ENCODE measurements at regions not wholly inside any gene's neighbourhood (a gene's known extent, or its start where the extent isn't known, plus 50 kb on each side); places are given as distances from the start of the nearest gene placed in this dataset.

GRCh38 chr2:107625982-107626381 is 200.7 kb upstream of the RGPD4 start:
- Histone ChIP-seq H3K4me3 (ENCODE audit: low read depth, low read length) (no peak overlapping the region), H3K27me3 (replicated peaks) (no peaks in the 10 kb centered on the region), H3K27ac (no peak overlapping the region), H3K36me3 (replicated peaks) (no peaks in the 10 kb centered on the region)
- TF ChIP-seq CTCF (IDR thresholded peaks at IDR 0.05; ENCODE audit: low read depth, low read length, missing control alignments) = no peak
- in situ Hi-C loops (cut with HindIII; ENCODE audit: low pct_ligation_motif_present, low sequenced_read_pairs) = no loop called here
- DNase-seq = no peak

GRCh38 chr2:107627164-107627563 is 199.5 kb upstream of the RGPD4 start:
- peak; percentile 41 for DNase-seq
- TF ChIP-seq CTCF (IDR thresholded peaks at IDR 0.05; ENCODE audit: low read depth, low read length, missing control alignments) = no peak
- no peaks in the 10 kb centered on the region for H3K36me3 ChIP-seq (replicated peaks)
- no peak overlapping the region for H3K27ac ChIP-seq
- no peaks in the 10 kb centered on the region for H3K27me3 ChIP-seq (replicated peaks)
- H3K4me3 ChIP-seq (ENCODE audit: low read depth, low read length) = no peak overlapping the region
- in situ Hi-C loops (cut with HindIII; ENCODE audit: low pct_ligation_motif_present, low sequenced_read_pairs) = no loop called here

- no peak overlapping the region for H3K4me3 ChIP-seq (ENCODE audit: low read depth, low read length)
- in situ Hi-C loops (cut with HindIII; ENCODE audit: low pct_ligation_motif_present, low sequenced_read_pairs) = no loop called here
- TF ChIP-seq CTCF (IDR thresholded peaks at IDR 0.05; ENCODE audit: low read depth, low read length, missing control alignments) = no peak
- no peak for DNase-seq
- H3K27me3 ChIP-seq (replicated peaks) = no peaks in the 10 kb centered on the region
- H3K27ac ChIP-seq = no peak overlapping the region
- H3K36me3 ChIP-seq (replicated peaks) = no peaks in the 10 kb centered on the region
Measured at GRCh38 chr2:107627926-107628325, 198.8 kb upstream of the RGPD4 start.

DNA sequence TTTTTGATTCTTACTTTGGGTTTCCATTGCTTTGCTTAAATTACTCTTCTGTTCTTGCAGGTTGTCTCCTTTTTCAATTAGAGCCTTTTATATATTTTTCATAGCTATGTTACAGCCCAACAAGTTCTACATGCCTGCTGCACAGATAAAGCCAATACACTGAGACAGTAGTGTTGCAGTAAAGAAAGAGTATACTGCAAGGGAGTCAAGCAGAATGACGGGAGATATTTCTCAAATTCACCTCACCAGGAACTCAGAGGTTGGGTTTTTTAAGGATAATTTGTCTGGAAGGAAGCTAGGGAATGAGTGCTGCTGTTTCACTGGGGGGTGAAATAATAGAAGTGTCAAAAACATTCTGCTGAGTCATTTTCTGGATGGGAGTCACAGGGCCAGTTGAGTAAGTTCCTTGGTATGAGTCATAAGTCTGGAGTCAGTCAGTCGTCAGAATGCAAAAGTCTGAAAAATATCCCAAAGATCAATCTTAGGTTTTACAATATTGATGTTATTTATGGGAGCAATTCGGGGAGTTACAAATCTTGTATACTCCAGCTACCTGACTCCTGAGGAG is 193.0 kb upstream of the RGPD4 start:
- Histone ChIP-seq H3K36me3 (replicated peaks) (no peaks in the 10 kb centered on the region), H3K4me3 (ENCODE audit: low read depth, low read length) (no peak overlapping the region), H3K27ac (peak overlapping the region; percentile 81), H3K27me3 (replicated peaks) (no peaks in the 10 kb centered on the region)
- DNase-seq = peak; percentile 90
- in situ Hi-C loops (cut with HindIII; ENCODE audit: low pct_ligation_motif_present, low sequenced_read_pairs) = no loop called here
- TF ChIP-seq CTCF (IDR thresholded peaks at IDR 0.05; ENCODE audit: low read depth, low read length, missing control alignments) = no peak

DNA sequence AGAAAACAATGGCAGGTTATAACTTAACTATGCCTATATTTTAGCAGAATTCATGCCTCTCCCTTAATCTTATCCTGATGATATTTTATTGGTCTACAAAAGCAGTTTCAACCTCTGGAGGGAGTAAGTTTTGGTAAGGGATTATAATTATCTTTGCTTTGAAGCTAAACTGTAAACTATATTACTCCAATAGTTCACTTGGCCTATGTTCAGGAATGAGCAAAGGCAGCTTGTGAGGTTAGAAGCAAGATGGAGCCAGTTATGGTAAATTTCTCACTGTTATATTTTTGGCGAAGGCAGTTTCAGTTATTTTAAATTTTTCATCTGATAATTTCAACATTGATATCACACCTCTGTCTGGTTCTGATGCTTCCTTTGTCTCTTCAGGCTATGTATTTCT is 192.5 kb upstream of the RGPD4 start:
- in situ Hi-C loops (cut with HindIII; ENCODE audit: low pct_ligation_motif_present, low sequenced_read_pairs) = no loop called here
- Histone ChIP-seq H3K27ac (peak overlapping the region; percentile 81), H3K36me3 (replicated peaks) (no peaks in the 10 kb centered on the region), H3K27me3 (replicated peaks) (no peaks in the 10 kb centered on the region), H3K4me3 (ENCODE audit: low read depth, low read length) (no peak overlapping the region)
- TF ChIP-seq CTCF (IDR thresholded peaks at IDR 0.05; ENCODE audit: low read depth, low read length, missing control alignments) = no peak
- DNase-seq = no peak

DNA sequence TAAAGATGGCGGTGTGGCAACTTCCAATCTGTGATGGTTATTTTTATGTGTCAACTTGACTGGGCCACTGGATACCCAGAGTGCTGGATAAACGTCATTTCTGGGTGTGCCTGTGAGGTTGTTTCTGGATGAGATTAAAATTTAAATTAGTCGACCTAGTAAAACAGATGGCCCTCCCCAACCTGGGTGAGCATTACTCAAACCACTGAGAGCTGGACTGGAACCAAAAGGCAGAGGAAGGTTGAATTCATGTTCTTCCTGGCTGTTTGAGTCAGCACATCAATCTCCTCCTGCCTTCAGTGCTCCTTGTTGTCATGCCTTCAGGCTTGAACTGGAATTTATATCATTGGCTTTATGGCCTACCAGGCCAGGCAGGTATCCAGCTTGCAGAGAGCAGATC is 190.8 kb upstream of the RGPD4 start:
- peak; percentile 70 for DNase-seq
- Histone ChIP-seq H3K27ac (no peak overlapping the region), H3K36me3 (replicated peaks) (no peaks in the 10 kb centered on the region), H3K4me3 (ENCODE audit: low read depth, low read length) (no peak overlapping the region), H3K27me3 (replicated peaks) (no peaks in the 10 kb centered on the region)
- in situ Hi-C loops (cut with HindIII; ENCODE audit: low pct_ligation_motif_present, low sequenced_read_pairs) = no loop called here
- no peak for TF ChIP-seq CTCF (IDR thresholded peaks at IDR 0.05; ENCODE audit: low read depth, low read length, missing control alignments)

All from brain microvascular endothelial cell (primary cell).